ENCODE measurements at regions not wholly inside any gene's neighbourhood (a gene's known extent, or its start where the extent isn't known, plus 50 kb on each side); places are given as distances from the start of the nearest gene placed in this dataset.

- TF ChIP-seq POLR2A (IDR thresholded peaks at IDR 0.05) (no peak), CTCF (IDR thresholded peaks at IDR 0.05) (no peak)
Measured at GRCh38 chr3:25304916-25305315, 123.1 kb upstream of the RARB start.
